ENCODE measurements at regions not wholly inside any gene's neighbourhood (a gene's known extent, or its start where the extent isn't known, plus 50 kb on each side); places are given as distances from the start of the nearest gene placed in this dataset.
"Not testable (repeated sequence)": the region's sequence is repeated elsewhere in the genome, so short reads cannot be mapped to it uniquely, and the experiment has no call there.

DNA sequence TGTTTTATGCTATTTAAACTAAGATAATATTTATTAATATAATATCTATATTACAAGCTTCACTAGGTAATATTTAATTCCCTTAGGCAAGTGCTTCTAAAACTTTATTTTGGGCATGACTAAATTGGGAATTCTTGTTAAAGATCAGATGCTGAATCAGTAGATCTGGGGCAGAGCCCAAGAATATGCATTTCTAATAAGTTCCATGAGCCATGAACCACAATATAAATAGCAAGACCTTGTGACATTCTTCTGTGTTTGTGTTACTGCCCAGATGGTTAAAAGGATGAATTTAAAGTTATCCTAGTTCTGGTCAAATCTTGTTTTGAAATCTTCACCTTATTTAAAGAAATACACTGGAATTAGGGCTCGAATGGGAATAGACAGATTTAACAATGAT is 258.4 kb upstream of the CACNA2D1 start:
- no peak for DNase-seq

DNA sequence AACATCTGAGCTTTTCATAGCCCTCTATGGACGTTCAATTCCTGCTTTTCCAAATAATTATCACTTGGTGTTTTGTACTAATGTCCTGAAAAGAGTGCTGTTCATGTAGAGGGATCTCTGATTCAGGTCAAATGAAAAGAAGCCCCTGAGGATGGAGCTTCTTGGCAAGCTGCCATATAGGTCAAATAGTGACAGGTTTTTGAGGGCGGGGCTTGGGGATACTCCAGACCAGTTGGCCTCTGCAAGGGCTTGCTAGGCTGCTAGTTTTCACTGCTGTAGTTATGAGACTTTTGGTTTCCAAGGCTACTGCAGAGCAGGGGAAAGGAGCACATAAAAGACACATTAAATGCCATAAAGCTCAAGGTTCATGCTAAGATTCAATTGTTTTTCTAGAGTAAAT is 257.2 kb upstream of the CACNA2D1 start:
- DNase-seq: no peak

DNA sequence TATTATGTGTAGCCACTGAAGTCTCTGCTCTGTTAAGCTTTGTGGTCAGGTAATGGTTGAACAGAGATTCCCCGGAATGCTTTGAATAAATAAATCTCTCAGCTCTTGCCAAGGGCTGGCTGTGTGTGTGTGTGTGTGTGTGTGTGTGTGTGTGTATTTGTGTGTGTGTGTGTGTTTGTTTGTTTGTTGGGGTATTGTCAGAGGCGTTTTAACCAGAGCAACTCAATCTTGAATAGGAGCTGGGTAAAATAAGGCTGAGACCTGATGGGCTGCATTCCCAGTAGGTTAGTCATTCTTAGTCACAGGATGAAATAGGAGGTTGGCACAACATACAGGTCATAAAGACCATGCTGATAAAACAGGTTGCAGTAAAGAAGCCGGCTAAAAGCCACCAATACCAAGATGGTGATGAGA is 256.2 kb upstream of the CACNA2D1 start:
- DNase-seq: no peak

DNA sequence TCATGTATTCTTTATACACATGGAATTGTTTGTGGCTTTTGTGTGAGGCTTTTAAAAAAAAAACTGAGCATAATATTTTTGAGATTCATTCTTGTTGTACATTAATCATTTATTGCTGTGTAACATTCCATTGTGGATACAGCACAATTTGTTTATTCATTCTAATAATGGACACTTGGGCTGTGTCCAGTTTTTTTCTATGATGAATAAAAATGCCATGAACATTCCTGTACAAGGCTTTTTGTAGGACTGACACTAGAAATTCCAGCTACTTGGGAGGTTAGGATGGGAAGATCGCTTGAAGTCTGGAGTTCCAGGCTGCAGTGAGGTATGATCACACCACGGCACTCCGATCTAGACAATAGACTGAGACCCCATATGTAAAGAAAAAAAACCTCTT is 254.3 kb upstream of the CACNA2D1 start:
- DNase-seq: no peak

DNA sequence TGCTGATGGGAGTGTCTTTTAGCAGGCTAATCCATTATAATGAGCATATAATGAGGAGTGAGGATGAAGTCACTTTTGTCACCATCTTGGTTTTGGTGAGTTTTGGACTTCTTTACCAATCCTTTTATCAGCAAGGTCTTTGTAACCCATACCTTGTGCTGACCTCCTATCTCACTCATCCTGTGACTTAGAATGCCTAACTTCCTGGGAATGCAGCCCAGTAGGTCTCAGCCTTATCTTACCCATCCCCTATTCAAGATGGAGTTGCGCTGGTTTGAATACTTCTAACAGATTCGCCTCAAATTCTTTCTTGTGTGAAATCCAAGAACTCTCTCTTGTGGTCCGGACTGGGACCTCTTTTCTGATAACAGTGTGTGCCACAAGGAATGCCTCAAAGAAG is 253.1 kb upstream of the CACNA2D1 start:
- DNase-seq: no peak

DNA sequence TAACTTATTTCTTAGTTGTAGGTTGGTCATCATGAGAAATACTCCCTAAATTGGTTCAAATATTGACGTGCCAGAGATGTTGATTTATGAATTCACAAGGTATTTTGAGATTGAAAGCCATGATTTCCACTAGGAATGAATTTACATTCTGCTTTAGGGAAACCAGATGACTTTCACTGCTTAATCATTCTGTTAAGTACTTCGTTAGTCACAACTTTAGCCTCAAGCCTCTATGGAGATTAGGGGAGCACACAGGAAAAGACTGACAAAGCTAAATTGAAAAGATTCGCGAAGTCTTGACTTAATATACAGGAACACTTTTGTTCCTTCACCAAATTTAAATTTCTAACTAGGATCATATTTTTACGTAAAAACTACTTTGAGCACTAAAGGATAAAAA is 250.4 kb upstream of the CACNA2D1 start:
- no peak for DNase-seq

DNA sequence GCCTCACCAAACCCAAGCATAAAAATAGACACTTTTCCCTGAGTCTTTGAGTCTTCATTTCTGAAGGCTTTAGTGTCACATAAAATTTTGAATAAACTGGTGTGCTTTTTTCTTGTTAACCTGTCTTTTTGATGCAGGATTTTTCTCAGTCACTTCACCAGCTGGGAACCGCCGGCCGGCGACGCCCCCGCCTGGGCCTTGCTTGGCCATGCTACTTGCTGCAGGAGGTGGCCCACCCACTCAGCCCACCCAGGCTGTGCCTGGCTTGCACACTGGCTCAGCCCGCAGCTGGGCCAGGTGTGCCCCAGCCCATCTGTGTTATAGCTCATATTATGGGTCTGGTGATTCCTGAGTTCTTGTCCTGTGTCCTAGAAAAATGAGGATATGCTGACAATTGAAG is 247.4 kb upstream of the CACNA2D1 start:
- no peak for DNase-seq

DNA sequence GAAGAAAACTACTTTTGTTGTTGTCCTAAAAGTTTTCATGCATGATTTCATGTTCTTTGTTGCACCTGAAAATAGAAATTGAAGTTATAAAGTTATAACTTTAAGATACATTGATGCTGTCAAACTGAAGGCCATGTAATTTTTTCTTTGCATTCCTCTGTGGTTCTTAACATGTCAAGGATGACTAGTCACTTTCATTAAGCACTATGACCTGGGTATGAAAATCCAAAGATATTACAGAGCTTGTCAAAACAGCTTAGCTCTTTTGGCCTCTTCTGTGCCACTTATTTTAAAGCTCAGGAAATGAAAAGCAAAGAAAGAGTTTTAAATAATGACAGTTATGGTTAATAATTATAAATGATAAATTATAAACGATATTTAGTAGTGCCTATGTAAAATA is 241.6 kb upstream of the CACNA2D1 start:
- DNase-seq: no peak

DNA sequence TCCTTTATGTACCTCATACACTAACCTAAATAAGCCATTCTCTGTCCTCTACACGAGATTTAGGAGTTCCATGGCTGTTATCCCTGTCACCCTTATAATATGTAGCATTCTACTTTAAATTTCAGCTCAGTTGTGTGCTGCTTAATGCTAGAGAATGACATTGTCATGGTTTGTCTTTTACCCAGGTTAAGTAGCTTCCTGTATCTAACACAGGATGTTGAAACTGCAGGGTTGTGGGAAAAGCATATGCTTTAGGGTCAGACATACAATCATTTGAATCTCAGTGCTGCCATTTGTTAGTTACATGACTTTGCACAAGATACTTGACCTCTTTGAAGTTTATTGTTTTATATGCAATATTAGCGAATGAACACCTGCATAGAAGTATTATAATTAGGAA is 235.1 kb upstream of the CACNA2D1 start:
- no peak for DNase-seq

DNA sequence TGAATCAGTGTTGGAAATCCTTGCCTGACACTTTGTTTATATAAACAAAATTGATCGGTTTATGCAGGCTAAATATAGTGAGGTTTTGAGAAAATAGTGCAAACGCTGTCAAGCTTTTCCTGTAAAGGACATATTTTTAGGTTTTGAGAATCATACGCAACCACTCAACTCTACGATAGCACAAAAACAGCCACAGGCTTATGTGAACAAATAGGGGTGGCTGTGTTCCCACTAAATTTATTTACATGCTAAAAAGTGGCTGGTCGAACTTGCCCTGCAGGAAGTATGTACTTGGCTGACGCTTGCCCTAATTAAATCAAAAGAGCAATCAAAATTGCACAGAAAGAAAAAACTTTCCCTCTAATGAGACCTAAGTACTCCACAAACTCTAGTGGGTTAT is 234.7 kb upstream of the CACNA2D1 start:
- no peak for DNase-seq

DNA sequence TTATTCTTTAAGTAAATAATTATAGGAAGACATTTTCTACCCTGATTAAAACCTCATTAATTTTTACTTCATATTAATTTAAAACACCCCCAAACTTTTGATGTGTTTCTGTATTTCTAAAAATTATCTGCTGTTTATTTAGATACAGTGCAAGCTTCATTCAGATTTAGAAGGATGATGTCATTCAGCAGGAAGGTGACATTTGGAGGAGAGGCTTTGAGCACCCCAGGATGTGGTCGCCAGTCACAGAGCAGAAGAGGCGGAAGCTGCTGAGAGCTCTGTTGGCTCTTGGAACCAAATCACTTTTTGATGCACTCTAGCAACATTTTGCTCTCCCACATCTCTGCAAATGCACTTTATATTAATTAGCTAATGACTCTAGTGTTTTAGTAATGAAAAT is 233.9 kb upstream of the CACNA2D1 start:
- DNase-seq: no peak

DNA sequence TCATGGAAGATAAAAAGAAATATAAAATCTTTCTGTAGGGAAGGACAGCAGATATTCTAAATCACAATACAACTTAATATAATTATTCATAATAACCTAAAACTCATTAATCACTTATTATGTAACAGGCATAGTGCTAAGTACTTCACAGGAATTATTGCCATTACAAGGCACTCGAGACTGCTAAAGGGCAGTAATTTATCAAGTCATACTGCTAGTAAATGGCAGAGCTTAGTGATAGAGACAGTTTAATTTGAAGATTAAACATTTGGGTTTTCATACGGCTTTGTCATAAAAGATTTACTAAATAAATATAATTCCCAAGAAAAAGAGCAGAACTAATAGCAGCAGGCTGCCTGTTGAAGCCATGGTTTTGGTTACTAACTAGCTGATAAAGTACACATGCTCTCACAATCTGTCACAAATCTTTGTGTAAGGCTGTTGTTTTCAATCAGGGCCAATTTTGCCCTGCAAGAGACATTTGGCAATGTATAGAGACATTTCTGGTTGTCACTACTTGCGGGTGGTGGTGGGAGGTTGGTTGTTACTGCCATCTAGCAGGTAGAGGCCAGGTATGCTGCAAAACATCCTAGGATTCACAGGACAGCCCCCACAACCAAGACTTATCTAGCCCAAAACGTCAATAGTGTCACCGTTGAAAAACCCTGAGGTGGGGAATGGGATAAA is 233.3 kb upstream of the CACNA2D1 start:
- DNase-seq: no peak

DNA sequence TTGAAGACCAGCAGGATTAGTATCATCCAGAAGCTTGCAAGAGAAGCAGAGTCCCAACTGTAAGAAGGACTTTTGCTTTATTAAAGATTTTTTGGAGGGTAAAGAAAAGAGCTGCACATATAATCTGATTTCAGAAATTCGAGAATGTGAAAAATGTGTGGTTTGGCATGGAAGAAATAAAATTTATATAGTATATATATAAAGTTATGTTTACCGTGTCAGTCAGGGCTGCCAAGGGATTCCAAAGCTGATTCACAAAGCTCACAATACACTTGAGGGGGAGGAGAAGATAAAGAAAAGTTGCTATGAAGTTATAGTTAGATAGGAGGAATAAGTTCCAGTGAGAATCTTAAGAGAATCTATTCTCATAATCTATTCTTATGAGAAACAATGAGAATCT is 231.8 kb upstream of the CACNA2D1 start:
- no peak for DNase-seq

DNA sequence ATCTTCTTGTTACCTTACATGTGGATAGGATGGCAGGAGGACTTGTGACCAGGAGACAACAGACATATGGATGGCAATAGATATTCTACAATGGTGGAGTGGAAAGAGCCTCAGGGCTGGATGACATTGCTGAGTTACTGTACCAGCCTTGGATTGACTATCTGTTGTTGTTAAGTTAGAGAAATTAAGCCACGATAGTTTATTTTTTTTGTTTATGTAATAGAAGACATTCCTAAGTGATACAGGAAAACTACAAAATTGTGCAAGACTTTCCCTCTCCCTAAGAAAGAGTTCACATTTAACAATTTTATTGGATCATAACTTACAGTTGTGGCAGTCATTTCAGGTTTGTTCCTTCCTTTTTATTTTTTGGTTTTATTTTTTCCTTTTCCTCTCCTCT is 230.7 kb upstream of the CACNA2D1 start:
- no peak for DNase-seq

DNA sequence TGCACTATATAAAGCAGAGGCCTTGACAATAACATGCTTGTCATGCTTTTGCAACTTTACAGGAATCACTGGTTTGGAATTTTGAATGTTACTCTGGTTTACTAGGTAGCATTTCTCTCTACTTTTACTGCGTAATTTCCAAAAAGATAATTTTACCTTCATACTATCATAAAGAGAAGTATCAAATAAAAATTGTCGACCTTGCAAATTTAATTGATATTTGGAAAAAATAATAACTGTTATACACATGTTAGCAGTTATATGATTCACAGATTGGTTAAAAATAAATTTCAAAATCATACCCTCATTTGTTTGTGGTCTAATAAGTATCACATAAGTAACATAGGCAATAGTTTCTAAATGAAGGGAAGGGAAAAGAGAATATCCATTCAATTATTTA is 228.5 kb upstream of the CACNA2D1 start:
- no peak for DNase-seq

DNA sequence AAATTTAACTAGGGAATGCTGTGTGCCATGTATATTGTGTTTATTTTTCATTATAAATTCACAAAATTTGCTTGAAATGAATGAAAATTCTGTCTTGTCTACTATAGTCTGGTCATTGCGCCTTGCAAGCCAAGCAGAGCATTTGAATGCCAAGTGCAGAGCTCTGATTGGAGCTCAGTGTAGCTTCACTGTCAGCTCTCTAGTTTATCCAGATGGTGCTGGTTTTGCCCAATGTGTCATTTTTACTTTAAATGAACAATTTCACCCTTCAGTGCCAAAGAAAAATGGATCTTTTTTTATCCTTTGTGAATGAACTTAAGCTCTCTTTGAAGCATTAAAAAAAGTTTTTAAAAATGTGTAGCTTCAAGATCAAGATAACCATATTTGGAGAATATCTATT is 225.6 kb upstream of the CACNA2D1 start:
- no peak for DNase-seq

DNA sequence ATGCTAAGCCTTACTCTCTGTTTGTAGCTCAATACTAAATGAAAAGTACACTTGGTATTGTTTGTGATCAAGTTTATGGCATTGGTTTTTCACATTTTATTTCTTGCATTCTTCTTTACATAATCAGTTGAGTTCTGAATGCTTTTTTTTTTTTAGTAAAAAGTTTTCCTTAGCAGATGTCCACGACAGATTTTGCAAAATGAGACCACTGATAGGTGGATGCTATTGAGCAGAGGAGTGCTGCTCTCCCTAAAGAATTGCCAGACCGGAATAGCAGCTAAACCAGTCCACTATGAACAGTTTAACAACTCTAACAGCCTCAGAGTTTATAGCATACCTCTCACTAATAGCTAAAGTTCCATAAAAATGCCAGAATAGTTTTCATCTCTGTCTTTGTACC is 225.1 kb upstream of the CACNA2D1 start:
- no peak for DNase-seq

DNA sequence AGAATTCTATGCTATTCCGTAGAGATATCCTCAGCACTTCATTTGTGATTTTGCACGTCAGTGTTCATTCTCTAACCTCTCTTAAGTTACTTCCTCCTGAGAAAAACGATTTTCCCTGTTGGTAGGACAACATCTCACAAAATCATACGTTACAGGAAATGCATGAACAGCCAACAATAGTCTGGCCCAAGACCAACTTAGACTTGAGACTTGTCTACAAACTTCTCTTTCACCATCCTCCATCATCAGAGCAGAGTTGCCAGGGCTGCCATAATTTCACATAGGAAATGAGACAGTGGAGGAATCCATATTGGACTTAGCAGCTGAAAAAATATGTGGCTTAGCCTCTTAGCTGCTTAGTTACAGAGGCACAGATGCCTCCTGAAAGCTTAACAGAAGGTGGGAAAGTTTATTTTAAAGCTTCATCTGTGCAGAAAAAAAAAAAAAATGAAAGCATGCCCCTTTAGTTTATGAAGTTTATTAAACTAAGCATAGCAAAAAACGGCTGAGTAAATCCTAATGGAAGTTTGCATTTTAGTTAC is 222.5 kb upstream of the CACNA2D1 start:
- no peak for DNase-seq

DNA sequence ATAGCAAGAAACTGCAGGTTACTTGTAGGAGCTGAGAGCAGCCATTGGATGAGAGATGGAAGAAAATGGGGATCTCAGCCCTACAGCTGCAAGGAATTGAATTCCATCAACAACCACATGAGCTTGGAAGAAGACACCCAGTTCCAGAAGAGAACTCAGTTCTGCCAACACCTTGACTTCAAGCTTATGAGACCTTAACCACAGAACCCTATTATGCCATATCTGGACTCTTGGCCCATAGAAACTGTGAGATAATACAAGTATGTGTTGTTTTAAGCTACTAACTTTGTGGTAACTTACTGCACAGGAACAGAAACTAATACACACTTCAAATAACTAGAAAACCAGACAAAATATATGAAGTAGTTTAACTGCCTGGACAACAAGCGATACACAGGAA is 212.4 kb upstream of the CACNA2D1 start:
- no peak for DNase-seq

DNA sequence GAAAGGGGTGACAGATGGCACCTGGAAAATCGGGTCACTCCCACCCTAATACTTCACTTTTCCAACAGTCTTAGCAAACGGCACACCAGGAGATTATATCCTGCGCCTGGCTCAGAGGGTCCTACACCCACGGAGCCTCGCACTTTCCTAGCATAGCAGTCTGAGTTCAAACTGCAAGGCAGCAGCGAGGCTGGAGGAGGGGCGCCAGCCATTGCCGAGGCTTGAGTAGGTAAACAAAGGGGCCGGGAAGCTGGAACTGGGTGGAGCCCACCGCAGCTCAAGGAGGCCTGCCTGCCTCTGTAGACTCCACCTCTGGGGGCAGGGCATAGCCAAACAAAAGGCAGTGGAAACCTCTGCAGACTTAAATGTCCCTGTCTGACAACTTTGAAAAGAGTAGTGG is 206.5 kb upstream of the CACNA2D1 start:
- not testable (repeated sequence) for DNase-seq

DNA sequence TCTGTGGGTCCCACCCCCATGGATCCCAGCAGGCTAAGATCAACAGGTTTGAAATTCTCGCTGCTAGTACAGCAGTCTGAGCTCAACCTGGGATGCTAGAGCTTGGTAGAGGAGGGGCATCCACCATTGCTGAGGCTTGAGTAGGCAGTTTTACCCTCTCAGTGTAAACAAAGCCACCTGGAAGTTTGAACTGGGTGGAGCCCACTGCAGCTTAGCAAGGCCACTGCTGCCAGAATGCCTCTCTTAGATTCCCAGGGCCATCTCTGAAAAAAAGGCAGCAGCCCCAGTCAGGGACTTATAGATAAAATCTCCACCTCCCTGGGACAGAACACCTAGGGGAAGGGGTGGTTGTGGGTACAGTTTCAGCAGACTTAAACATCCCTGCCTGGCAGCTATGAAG is 190.0 kb upstream of the CACNA2D1 start:
- DNase-seq: no peak

DNA sequence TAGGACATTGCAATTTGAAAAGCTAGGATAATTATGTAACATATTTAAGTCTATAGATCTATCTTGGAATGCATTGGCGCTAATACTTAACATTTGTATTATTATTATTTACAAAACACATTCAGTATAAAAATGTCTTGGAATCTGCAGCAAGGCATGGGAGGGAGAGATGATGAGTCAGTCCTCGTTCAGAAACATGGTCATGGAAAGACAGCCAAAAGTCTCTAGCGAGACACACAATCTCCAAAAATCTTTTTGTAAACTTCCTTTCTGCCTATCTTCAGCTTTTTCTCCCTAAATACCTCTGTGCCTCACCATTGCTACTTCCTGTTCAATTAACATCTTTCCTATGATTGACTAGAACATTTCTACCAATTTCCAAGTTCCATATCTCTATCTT is 188.4 kb upstream of the CACNA2D1 start:
- no peak for DNase-seq

DNA sequence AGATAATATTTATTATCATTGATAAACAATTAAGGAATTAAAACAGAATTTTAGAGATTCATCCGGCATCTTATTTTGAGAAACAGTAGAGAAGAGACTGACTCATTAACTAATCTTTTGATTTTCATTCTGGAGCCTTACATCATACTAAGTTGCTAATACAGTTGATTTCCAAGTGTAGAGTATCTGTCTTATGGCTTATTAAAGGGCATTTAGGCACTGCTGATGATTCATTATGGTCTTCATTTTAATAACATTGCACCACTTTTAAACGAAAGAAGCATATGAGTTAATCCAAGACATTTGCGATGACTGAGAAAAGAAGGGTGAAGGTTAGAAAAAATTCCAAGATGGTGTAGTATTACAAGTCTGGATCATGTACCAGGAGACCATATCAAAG is 186.0 kb upstream of the CACNA2D1 start:
- no peak for DNase-seq

DNA sequence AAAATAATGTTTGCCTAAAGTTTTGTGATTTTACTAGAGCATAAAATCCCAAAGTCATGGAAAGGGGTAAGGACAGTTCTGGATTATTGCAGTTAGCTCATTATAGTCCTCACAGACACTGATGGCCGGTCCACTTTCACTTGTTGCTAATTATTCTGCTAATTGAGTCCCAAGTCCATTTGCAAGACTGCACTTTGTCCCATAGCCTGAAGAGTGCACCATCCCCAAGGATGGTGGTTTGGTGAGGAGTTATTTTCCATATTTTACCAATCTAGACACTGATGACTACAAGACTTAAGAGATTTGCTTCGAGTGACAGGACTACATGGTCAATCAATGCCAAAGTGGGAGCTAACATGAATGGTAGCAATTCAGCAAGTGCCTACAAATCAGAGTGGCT is 181.8 kb upstream of the CACNA2D1 start:
- DNase-seq: no peak

DNA sequence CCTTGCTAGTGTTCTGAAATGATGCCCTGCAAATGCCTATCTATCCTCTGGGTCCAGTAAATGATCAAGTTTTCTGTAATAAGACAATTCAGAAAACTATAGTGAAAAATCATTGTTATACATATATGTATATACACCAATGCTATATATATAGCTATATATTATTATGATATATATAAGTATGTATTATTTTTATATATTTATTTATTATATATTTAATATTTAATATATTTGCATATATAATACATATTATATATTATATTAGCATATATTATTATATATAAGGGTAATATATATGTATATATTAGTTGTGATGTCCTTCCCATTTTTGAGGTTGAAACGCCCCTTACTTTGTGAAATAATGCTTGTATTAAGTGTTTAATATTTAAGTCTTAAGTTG is 181.4 kb upstream of the CACNA2D1 start:
- DNase-seq: no peak

DNA sequence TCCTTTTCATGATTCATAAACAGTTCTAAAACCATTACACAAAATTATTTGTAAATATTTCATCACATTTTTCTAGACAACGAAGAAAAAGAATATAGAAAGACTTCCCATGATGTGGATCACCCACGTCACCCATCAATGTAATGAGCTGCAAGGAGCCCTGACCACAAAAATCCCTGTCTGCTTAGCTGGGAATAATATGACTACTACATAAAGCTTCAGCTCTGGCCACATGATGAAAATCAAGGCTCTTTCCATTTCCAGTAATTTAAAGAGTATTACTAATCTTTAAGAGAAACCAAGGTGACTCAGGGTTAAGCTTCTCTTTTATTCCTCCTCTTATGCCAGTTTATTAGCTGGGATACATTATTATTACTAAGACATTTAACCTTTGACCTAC is 180.8 kb upstream of the CACNA2D1 start:
- DNase-seq: no peak

All from activated CD4-positive, alpha-beta T cell treated with anti-CD3 and anti-CD28 coated beads for 1 hour (primary cell).